Astrocyte (in vitro differentiated cells and primary cell): ENCODE measurements at regions not wholly inside any gene's neighbourhood (a gene's known extent, or its start where the extent isn't known, plus 50 kb on each side); places are given as distances from the start of the nearest gene placed in this dataset.

Experiments used
- EZH2 ChIP-seq: IDR thresholded peaks from 2 replicates; pipeline ENCODE4 v1.6.1; 2012; ENCODE audit warnings: mild to moderate bottlenecking, low read length, inconsistent platforms; ENCODE audit not compliant: insufficient read depth
- TF ChIP-seq, protein P1 (sequence below): IDR thresholded peaks from 2 replicates; pipeline ENCODE4 v1.5.1; 2011; ENCODE audit warnings: low read depth, mild to moderate bottlenecking, inconsistent platforms, low read length, moderate library complexity; ENCODE audit not compliant: insufficient read depth

DNA sequence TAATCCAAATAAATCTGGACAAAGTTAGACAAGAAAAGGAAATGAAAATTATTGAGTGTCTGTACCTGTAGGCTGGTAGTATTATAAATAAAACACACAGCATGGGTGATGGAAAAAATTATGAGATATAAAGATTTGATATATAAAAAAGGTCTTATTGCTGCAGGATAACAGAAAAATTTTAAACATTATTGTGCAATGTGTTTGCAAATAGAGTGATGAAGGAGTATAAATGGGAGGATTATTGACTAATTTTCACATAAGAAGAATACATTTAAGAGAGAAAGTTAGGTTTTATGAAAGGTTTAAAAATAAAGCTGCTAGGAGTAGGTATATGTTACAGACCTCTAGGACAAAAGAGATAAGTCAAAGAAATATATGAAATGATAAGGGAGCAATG is 336.7 kb upstream of the MAN1A1 start:
- TF ChIP-seq, protein P1, sequence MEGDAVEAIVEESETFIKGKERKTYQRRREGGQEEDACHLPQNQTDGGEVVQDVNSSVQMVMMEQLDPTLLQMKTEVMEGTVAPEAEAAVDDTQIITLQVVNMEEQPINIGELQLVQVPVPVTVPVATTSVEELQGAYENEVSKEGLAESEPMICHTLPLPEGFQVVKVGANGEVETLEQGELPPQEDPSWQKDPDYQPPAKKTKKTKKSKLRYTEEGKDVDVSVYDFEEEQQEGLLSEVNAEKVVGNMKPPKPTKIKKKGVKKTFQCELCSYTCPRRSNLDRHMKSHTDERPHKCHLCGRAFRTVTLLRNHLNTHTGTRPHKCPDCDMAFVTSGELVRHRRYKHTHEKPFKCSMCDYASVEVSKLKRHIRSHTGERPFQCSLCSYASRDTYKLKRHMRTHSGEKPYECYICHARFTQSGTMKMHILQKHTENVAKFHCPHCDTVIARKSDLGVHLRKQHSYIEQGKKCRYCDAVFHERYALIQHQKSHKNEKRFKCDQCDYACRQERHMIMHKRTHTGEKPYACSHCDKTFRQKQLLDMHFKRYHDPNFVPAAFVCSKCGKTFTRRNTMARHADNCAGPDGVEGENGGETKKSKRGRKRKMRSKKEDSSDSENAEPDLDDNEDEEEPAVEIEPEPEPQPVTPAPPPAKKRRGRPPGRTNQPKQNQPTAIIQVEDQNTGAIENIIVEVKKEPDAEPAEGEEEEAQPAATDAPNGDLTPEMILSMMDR: no peak
- TF ChIP-seq EZH2: no peak
